Heart left ventricle (tissue), 16 donors: ENCODE measurements at regions not wholly inside any gene's neighbourhood (a gene's known extent, or its start where the extent isn't known, plus 50 kb on each side); places are given as distances from the start of the nearest gene placed in this dataset.

Experiments used
- ATAC-seq, 4 donors: fragments of 200-7000 bp; cut with Tn5 transposase; one replicate each; pipeline ENCODE4 v1.9.1; 2020 to 2022; ENCODE audit warnings: moderate library complexity in 4 of 4, mild to moderate bottlenecking in 3 of 4, moderate number of reproducible peaks in 1 of 4
- DNase-seq, 5 donors: peaks; one replicate each; pipeline ENCODE4 v3.0.0-alpha.2; 2020
- H3K27ac ChIP-seq, 12 donors: fragments of 200-600 bp; sonication (generic) in 4 of 12; one replicate each; pipeline versions ENCODE4 v1.5.0 to v1.8.0; 2016 to 2022; ENCODE audit warnings: mild to moderate bottlenecking in 2 of 12
- H3K27me3 ChIP-seq, 9 donors: fragments of 200-600 bp; sonication (generic) in 2 of 9; one replicate each; pipeline versions ENCODE4 v1.5.1 to v1.8.0; 2016 to 2022; ENCODE audit warnings: mild to moderate bottlenecking in 3 of 9
- H3K36me3 ChIP-seq, 9 donors: fragments of 200-600 bp; sonication (generic) in 2 of 9; one replicate each; pipeline versions ENCODE4 v1.5.0 to v1.8.0; 2018 to 2022; ENCODE audit warnings: mild to moderate bottlenecking in 2 of 9
- H3K4me1 ChIP-seq, 12 donors: fragments of 200-600 bp; sonication (generic) in 4 of 12; one replicate each; pipeline versions ENCODE4 v1.5.0 to v1.8.0; 2016 to 2022; ENCODE audit warnings: mild to moderate bottlenecking in 3 of 12
- H3K4me3 ChIP-seq, 12 donors: fragments of 200-600 bp; sonication (generic) in 4 of 12; one replicate each; pipeline versions ENCODE4 v1.5.0 to v1.8.0; 2017 to 2022; ENCODE audit warnings: mild to moderate bottlenecking in 9 of 12, moderate library complexity in 4 of 12
- H3K9me3 ChIP-seq, 12 donors: fragments of 200-600 bp; sonication (generic) in 4 of 12; one replicate each; pipeline versions ENCODE4 v1.5.0 to v1.8.0; 2016 to 2022; ENCODE audit warnings: mild to moderate bottlenecking in 1 of 12
- CTCF ChIP-seq, 12 donors: fragments of 200-600 bp; sonication (generic) in 4 of 12; IDR thresholded peaks; one replicate each; pipeline versions ENCODE4 v1.5.0 to v1.8.0; 2018 to 2022; ENCODE audit warnings: antibody characterized with exemption in 12 of 12, mild to moderate bottlenecking in 5 of 12
- POLR2A ChIP-seq, 2 donors: fragments of 450-650 bp; IDR thresholded peaks; one replicate each; pipeline ENCODE4 v1.6.1; 2017; ENCODE audit warnings: antibody characterized with exemption in 2 of 2, mild to moderate bottlenecking in 2 of 2, moderate library complexity in 2 of 2
- WGBS, 4 donors: extraction: QIAGEN DNeasy Blood & Tissue Kit in 2 of 4; methylation state at CpG; one replicate each; pipeline versions ENCODE4 v1.1.5 to v1.1.7; 2013 to 2018; 5-methylcytosine and 5-hydroxymethylcytosine counted together
- intact Hi-C, 10 donors: fragments of 100-400 bp; cut with DNase I; formaldehyde crosslinking; loops; one replicate each; pipeline versions ENCODE4 v1.11.1 to v1.14.2; 2022
- donor health status: ischemic (EF 13 %, LVEDD 7.1; RV severe dilation, severe dysfunction).
- donor health status: healthy with polysubstance abuse.
- donor health status: DM: no; HTN: yes; CAD: no.
- donor health status: DM: no; HTN: no; CAD: no.
- donor health status: ischemic (EF 25% LVEDD 6.9; RV normal size, moderate dysfunction).
- donor health status: ischemic (EF 25% LVEDD 5.7; RV mildly dilated, moderate dysfunction).
- donor health status: healthy.
- donor health status: DM: yes; HTN: yes; CAD: no.
- donor health status: ischemic (EF 35%, LVEDD 5.7; RV mildly dilated, moderate dysfunction).
- donor health status: nonischemic (EF 11% LVEDD 7.7; RV severe dilation, severe dysfunction).
- donor health status: DM: yes; HTN: yes; CAD: no.
- donor health status: PGD.
- donor health status: ischemic (EF 29% LVEDD 5.4; RV normal size, mild dysfunction).
- donor health status: nonischemic (EF 23%, LVEDD 6.1; RV moderate dilation, normal function).

GRCh38 chr13:62625214-62625881 lies 1209.7 kb upstream of the PCDH20 start:
- no peaks in the 10 kb centered on the region for H3K27me3 ChIP-seq
- H3K9me3 ChIP-seq = peaks cover 0 to 14% (median 0%) of the 10 kb centered on the region in 12 donors
- no peak for TF ChIP-seq POLR2A (IDR thresholded peaks at IDR 0.05)
- TF ChIP-seq CTCF (IDR thresholded peaks at IDR 0.05) = no peak
- DNase-seq = no peak
- H3K4me1 ChIP-seq = no peaks in the 10 kb centered on the region
- WGBS, 4 donors = 82 to 88% (median 87%) methylated on average over 15 of the region's 15 CpGs
- no peaks in the 10 kb centered on the region for H3K36me3 ChIP-seq
- no peak overlapping the region for H3K27ac ChIP-seq
- H3K4me3 ChIP-seq = no peak overlapping the region
- intact Hi-C loops = no loop called here
- ATAC-seq = no peak

GRCh38 chr13:62613819-62614218 lies 1198.2 kb upstream of the PCDH20 start:
- ATAC-seq = no peak
- Histone ChIP-seq H3K27me3 (no peaks in the 10 kb centered on the region), H3K36me3 (no peaks in the 10 kb centered on the region), H3K9me3 (peaks cover 0 to 6% (median 0%) of the 10 kb centered on the region in 12 donors), H3K27ac (no peak overlapping the region), H3K4me3 (no peak overlapping the region), H3K4me1 (no peaks in the 10 kb centered on the region)
- no peak for DNase-seq
- intact Hi-C loops = no loop called here
- TF ChIP-seq CTCF (IDR thresholded peaks at IDR 0.05) = no peak
- TF ChIP-seq POLR2A (IDR thresholded peaks at IDR 0.05) = no peak
- 46 to 59% (median 52%) methylated on average over 1 of the region's 1 CpG for WGBS, 4 donors

- Histone ChIP-seq H3K36me3 (no peaks in the 10 kb centered on the region), H3K4me3 (no peak overlapping the region), H3K27me3 (no peaks in the 10 kb centered on the region), H3K4me1 (no peaks in the 10 kb centered on the region), H3K27ac (no peak overlapping the region), H3K9me3 (peaks cover 0 to 15% (median 0%) of the 10 kb centered on the region in 12 donors)
- DNase-seq (no peak), ATAC-seq (no peak)
- intact Hi-C loops = no loop called here
- TF ChIP-seq CTCF (IDR thresholded peaks at IDR 0.05) = no peak
- no peak for TF ChIP-seq POLR2A (IDR thresholded peaks at IDR 0.05)
- 80 to 94% (median 87%) methylated on average over 2 of the region's 2 CpGs for WGBS, 4 donors
Measured at GRCh38 chr13:62611343-62611742, 1195.7 kb upstream of the PCDH20 start.

- ATAC-seq = no peak
- WGBS, 4 donors = 37 to 48% (median 43%) methylated on average over 5 of the region's 5 CpGs
Measured at GRCh38 chr13:62598708-62599107, 1183.1 kb upstream of the PCDH20 start.

More at GRCh38 chr13:62598708-62599107, 1183.1 kb upstream of the PCDH20 start:
- TF ChIP-seq CTCF (IDR thresholded peaks at IDR 0.05) = no peak
- intact Hi-C loops = no loop called here
- Histone ChIP-seq H3K27ac (no peak overlapping the region), H3K27me3 (no peaks in the 10 kb centered on the region), H3K9me3 (peaks cover 0 to 4% (median 0%) of the 10 kb centered on the region in 12 donors), H3K4me3 (no peak overlapping the region), H3K4me1 (no peaks in the 10 kb centered on the region), H3K36me3 (no peaks in the 10 kb centered on the region)
- DNase-seq = no peak
